ENCODE measurements at regions not wholly inside any gene's neighbourhood (a gene's known extent, or its start where the extent isn't known, plus 50 kb on each side); places are given as distances from the start of the nearest gene placed in this dataset.

DNA sequence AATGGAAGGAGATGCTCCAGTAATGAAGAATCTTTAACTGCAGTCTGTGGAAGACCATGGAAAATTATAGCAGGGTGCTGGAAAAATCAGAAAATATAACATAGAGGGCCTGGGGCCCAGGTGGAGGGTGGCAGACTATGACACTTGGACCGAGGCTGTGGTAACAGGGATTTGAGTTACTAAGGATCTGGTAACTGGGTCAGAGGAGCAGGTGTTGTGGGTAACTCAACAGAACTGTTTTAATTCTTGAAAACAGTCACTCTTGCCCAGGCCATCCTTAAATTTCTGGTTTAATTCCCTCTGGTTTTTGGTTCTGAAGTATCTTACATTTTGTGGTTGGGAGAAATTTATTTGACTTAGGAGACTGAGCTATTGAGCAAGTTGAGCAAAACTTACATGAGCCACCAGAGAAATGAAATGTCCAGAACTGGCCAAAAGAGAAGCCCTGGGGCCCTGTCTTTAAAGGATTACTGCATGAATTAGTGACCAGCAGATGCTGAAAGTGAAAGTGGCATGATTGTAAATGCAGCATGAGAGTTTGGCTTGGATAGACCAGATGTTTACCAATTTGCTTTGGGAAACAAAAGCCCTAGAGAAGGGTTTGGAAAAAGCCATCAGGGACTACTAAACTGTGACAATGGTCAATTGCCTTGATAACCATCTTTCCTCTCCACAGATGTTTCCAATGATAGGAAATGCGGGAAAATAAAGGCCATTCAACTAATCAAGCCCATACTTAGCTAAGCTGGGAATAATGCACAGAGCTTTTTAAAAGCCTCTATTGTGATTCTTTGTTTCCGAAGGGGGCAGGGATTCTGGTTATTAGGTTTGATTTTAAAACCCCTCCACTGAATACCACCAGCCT is 374.9 kb upstream of the TGFBR2 start:
- in situ Hi-C loops (cut with MboI; ENCODE audit: low sequenced_read_pairs, unreplicated experiment), result no loop called here
- TF ChIP-seq, protein P1, sequence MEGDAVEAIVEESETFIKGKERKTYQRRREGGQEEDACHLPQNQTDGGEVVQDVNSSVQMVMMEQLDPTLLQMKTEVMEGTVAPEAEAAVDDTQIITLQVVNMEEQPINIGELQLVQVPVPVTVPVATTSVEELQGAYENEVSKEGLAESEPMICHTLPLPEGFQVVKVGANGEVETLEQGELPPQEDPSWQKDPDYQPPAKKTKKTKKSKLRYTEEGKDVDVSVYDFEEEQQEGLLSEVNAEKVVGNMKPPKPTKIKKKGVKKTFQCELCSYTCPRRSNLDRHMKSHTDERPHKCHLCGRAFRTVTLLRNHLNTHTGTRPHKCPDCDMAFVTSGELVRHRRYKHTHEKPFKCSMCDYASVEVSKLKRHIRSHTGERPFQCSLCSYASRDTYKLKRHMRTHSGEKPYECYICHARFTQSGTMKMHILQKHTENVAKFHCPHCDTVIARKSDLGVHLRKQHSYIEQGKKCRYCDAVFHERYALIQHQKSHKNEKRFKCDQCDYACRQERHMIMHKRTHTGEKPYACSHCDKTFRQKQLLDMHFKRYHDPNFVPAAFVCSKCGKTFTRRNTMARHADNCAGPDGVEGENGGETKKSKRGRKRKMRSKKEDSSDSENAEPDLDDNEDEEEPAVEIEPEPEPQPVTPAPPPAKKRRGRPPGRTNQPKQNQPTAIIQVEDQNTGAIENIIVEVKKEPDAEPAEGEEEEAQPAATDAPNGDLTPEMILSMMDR (IDR thresholded peaks at IDR 0.05; ENCODE audit: borderline replicate concordance, control extremely low read depth, extremely low read depth, insufficient read depth, missing control alignments), result no peak
- no peak for DNase-seq (ENCODE audit: low spot score)

DNA sequence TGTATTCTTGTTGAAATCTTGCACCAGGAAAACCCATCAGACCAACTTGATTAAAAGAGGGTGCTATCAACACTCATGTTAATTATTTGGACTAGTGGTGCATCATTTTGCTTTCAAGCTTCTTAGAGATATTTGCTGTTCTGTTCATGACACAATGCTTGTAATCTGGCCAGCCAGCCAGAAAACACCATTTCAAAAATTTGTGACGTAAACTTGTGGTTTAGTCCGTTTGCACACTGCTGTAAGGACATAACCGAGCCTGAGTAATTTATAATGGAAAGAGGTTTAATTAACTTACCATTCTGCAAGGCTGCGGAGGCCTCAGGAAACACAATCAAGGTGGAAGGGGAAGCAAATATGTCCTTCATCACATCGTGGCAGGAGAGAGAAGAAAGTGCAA is 374.3 kb upstream of the TGFBR2 start:
- no peak for DNase-seq (ENCODE audit: low spot score)
- in situ Hi-C loops (cut with MboI; ENCODE audit: low sequenced_read_pairs, unreplicated experiment), result no loop called here
- TF ChIP-seq, protein P1 (IDR thresholded peaks at IDR 0.05; ENCODE audit: borderline replicate concordance, control extremely low read depth, extremely low read depth, insufficient read depth, missing control alignments), result no peak

DNA sequence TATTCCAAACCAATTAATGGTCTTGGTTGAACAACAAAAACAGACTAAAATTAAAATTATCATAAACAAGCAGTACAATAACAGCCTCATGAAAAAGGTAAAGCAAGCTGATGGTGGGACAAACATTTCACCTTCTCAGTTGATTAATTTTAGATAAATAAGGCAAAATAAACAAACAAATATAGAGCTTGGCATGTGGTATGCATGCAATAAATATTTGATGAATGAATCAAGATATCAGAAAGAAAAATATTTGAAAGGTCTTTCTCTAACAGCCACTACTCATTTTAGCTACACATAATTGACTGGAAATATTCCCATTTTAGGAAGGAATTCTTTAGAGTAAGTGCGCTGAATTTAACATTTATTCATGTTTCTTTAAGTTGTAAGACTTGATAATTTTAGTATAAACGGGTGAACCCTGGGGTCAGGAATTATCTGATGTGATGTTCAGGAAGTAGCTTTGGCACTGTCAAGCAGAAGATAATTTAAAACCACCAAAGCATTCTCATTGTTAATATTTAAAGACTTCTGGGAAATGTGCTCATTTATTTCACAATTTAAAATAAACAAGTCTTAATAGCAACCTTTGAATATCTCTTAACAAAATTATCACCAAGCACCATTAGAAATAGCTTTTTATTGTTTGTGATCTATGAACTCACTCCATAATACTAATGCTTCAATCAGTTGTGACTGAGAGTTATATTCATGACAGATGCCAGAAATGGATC is 372.3 kb upstream of the TGFBR2 start:
- in situ Hi-C loops (cut with MboI; ENCODE audit: low sequenced_read_pairs, unreplicated experiment), result no loop called here
- TF ChIP-seq, protein P1 (IDR thresholded peaks at IDR 0.05; ENCODE audit: borderline replicate concordance, control extremely low read depth, extremely low read depth, insufficient read depth, missing control alignments), result no peak
- no peak for DNase-seq (ENCODE audit: low spot score)

DNA sequence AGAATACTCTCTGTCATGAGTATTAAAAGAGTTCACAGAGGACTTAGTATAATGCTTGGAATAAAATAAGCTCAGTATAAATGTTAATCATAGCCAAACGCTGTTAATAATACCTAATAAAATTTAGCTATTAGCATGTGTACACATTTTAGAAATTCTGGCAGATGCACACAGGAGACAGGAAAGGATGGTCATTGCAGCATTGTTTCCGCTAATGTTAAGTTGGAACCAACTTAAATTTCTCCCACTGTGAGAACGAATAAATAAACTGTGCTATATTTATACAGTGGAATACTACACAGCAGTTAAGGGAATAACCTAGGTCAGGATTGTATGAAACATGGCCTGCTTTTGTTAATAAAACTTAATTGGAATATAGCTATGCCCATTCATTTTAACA is 370.4 kb upstream of the TGFBR2 start:
- DNase-seq (ENCODE audit: low spot score), result no peak
- TF ChIP-seq, protein P1 (IDR thresholded peaks at IDR 0.05; ENCODE audit: borderline replicate concordance, control extremely low read depth, extremely low read depth, insufficient read depth, missing control alignments), result no peak
- in situ Hi-C loops (cut with MboI; ENCODE audit: low sequenced_read_pairs, unreplicated experiment), result no loop called here

DNA sequence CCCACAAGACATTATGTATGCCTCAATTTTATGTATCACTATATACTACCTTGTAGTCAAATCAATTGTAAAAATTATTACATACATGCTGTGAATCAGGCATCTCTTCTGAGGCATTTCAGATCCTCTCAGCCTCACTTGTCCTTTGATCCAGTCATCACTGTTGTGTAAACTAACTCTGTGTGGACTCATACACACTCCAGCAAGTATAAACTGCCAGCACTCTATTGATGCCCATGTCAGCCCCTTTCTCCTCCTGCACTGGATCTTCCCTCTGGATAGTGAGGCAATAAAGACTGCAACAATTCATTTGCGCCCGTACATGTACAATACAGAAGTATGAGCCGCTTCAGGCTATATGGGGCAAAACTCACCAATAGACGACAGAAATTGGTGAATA is 364.7 kb upstream of the TGFBR2 start:
- in situ Hi-C loops (cut with MboI; ENCODE audit: low sequenced_read_pairs, unreplicated experiment), result no loop called here
- DNase-seq (ENCODE audit: low spot score), result no peak
- TF ChIP-seq, protein P1 (IDR thresholded peaks at IDR 0.05; ENCODE audit: borderline replicate concordance, control extremely low read depth, extremely low read depth, insufficient read depth, missing control alignments), result no peak

DNA sequence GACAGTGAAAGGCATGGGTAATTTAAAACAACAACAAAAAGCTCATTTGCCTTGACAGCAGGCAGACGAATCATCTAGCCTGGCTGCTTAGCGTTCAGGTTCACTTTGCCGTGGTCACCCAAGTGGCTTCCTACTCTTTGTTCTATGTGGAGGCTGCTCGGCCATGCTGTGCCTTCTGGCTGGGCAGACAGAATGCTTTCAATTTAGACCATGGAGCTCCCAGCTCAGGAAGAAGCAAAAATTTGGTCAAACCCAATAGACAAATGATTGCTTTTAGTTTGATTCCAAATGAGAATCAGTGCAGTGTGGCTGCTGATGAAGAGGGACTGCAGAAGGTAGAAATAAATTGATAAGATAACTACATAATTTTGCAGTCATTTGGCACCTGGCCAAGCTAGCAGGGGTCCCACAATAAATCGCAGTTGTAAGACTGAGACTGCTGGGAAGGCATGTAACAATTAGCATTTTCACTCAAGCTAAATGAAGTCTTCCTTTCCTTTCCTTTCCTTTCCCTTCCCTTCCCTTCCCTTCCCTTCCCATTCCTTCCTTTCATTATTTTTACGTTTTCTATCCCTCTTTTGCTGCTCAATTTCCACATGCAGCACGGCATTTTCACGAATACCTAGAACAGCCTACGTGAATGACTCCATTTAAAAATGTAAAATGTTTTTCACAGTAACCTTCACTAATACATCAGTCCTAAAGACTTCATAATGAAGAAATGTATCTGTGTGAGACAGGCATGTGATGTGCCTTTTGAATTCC is 360.4 kb upstream of the TGFBR2 start:
- TF ChIP-seq, protein P1 (IDR thresholded peaks at IDR 0.05; ENCODE audit: borderline replicate concordance, control extremely low read depth, extremely low read depth, insufficient read depth, missing control alignments), result no peak
- in situ Hi-C loops (cut with MboI; ENCODE audit: low sequenced_read_pairs, unreplicated experiment), result no loop called here
- DNase-seq (ENCODE audit: low spot score), result no peak
